ENCODE measurements at regions not wholly inside any gene's neighbourhood (a gene's known extent, or its start where the extent isn't known, plus 50 kb on each side); places are given as distances from the start of the nearest gene placed in this dataset.

- Histone ChIP-seq H3K4ac (replicated peaks; ENCODE audit: insufficient read length, low read depth, low read length) (no peak overlapping the region), H2BK120ac (replicated peaks; ENCODE audit: low read depth, low read length) (no peak overlapping the region), H2BK5ac (ENCODE audit: low read depth, low read length) (no peak overlapping the region), H2BK20ac (ENCODE audit: low read length) (no peak overlapping the region), H3K27ac (ENCODE audit: low read depth, low read length) (no peak overlapping the region), H3K14ac (ENCODE audit: insufficient read length) (no peak overlapping the region), H3K79me1 (ENCODE audit: low read depth, low read length) (no peaks in the 10 kb centered on the region), H3K56ac (replicated peaks; ENCODE audit: insufficient read length, low read depth, low read length) (no peak overlapping the region), H2AFZ (ENCODE audit: low read length) (no peak overlapping the region), H3K27me3 (replicated peaks in 1 of 4; ENCODE audit: control insufficient read depth in 3 of 4, extremely low read depth in 1 of 4, insufficient read depth in 3 of 4, low read length in 3 of 4) (no peaks in the 10 kb centered on the region), H2BK15ac (ENCODE audit: low read length) (no peak overlapping the region), H3K4me2 (ENCODE audit: insufficient read depth in 1 of 2, low read depth in 2 of 2, low read length in 2 of 2) (no peak overlapping the region), H3K9ac (replicated peaks in 1 of 4; ENCODE audit: extremely low read depth in 1 of 4, low read depth in 3 of 4, low read length in 3 of 4) (no peak overlapping the region), H3K79me2 (ENCODE audit: control insufficient read depth in 1 of 2, insufficient read depth in 2 of 2, low read length in 2 of 2) (no peaks in the 10 kb centered on the region), H4K91ac (replicated peaks; ENCODE audit: insufficient read length, low read length) (no peak overlapping the region), H2BK12ac (ENCODE audit: low read depth, low read length) (no peak overlapping the region), H2AK5ac (ENCODE audit: low read depth, low read length) (no peak overlapping the region), H3K36me3 (ENCODE audit: control insufficient read depth in 2 of 4, insufficient read depth in 4 of 4, low read length in 3 of 4) (no peaks in the 10 kb centered on the region), H3K4me3 (ENCODE audit: extremely low read depth in 1 of 4, insufficient read depth in 2 of 4, low read depth in 3 of 4, low read length in 4 of 4) (no peak overlapping the region), H3K9me3 (ENCODE audit: insufficient read depth in 2 of 2, low read depth in 1 of 2, low read length in 1 of 2) (no peaks in the 10 kb centered on the region), H4K8ac (ENCODE audit: extremely low read depth, insufficient read depth, low read length) (no peak overlapping the region), H4K5ac (ENCODE audit: insufficient read length, low read depth, low read length) (no peak overlapping the region), H3K23me2 (ENCODE audit: low read depth, low read length) (no peaks in the 10 kb centered on the region), H3K18ac (ENCODE audit: extremely low read depth, low read length) (no peak overlapping the region), H3K23ac (ENCODE audit: insufficient read length) (no peak overlapping the region), H3K4me1 (replicated peaks in 1 of 4; ENCODE audit: control insufficient read depth in 3 of 4, insufficient read depth in 4 of 4, low read length in 3 of 4) (peaks cover 0 to 5% (median 1%) of the 10 kb centered on the region in 4 experiments; a peak in 2 of 7 replicates), H4K20me1 (replicated peaks in 1 of 2; ENCODE audit: control insufficient read depth in 1 of 2, insufficient read depth in 2 of 2, low read length in 2 of 2) (no peaks in the 10 kb centered on the region)
- CTCF ChIA-PET (ENCODE audit: partially characterized antibody): no interaction called here
- WGBS, 2 experiments (ENCODE audit: extremely low coverage in 1 of 2, insufficient coverage in 1 of 2, insufficient read length in 1 of 2, insufficient replicate concordance in 2 of 2, low coverage in 1 of 2, low lambda C conversion rate in 2 of 2, missing lambda C conversion rate in 1 of 2): 92% methylated on average over 19 of the region's 20 CpGs; no CpG with 5 or more reads in 1 of the 2 experiments
- DNase-seq (ENCODE audit: low read depth in 1 of 2, low spot score in 2 of 2): no peak
- POLR2A ChIA-PET (ENCODE audit: partially characterized antibody): no interaction called here
- FAIRE-seq: no peak
- no peak for TF ChIP-seq PHF8 (conservative IDR thresholded peaks at IDR 0.05; ENCODE audit: low read depth, low read length)
- TF ChIP-seq SUZ12 (IDR thresholded peaks at IDR 0.05; ENCODE audit: low read length): no peak
- no peak for TF ChIP-seq POLR2AphosphoS5 (IDR thresholded peaks at IDR 0.05; ENCODE audit: low read depth, low read length)
- no peak for TF ChIP-seq BRCA1 (IDR thresholded peaks at IDR 0.05; ENCODE audit: low read depth, low read length)
- no peak for TF ChIP-seq BACH1 (IDR thresholded peaks at IDR 0.05; ENCODE audit: low read length)
- no peak for TF ChIP-seq POU5F1 (IDR thresholded peaks at IDR 0.05; ENCODE audit: low read depth, low read length)
- TF ChIP-seq GTF2F1 (IDR thresholded peaks at IDR 0.05; ENCODE audit: borderline replicate concordance, low read depth, low read length): no peak
- no peak for TF ChIP-seq MAFK (IDR thresholded peaks at IDR 0.05; ENCODE audit: low read depth, low read length)
- no peak for TF ChIP-seq TEAD4 (IDR thresholded peaks at IDR 0.05; ENCODE audit: low read depth, low read length)
- no peak for TF ChIP-seq TBP (IDR thresholded peaks at IDR 0.05; ENCODE audit: low read depth, low read length)
- TF ChIP-seq RAD21 (IDR thresholded peaks at IDR 0.05 in 1 of 2, conservative IDR thresholded peaks at IDR 0.05 in 1 of 2; ENCODE audit: low read depth in 2 of 2, low read length in 2 of 2): no peak
- TF ChIP-seq ASH2L (IDR thresholded peaks at IDR 0.05; ENCODE audit: low read length): no peak
- TF ChIP-seq CBX5 (IDR thresholded peaks at IDR 0.05; ENCODE audit: low read depth, low read length): no peak
- no peak for TF ChIP-seq KDM4A (IDR thresholded peaks at IDR 0.05; ENCODE audit: low read depth, low read length, severe bottlenecking)
- TF ChIP-seq POLR2A (IDR thresholded peaks at IDR 0.05; ENCODE audit: control extremely low read depth in 1 of 2, low read depth in 2 of 2, low read length in 2 of 2): no peak
- no peak for TF ChIP-seq JUN (IDR thresholded peaks at IDR 0.05; ENCODE audit: low read depth, low read length)
Observed at GRCh38 chr2:240373289-240373885, 62.1 kb upstream of the GPC1 start.

Measured in H1 (cell line).